ENCODE measurements at regions not wholly inside any gene's neighbourhood (a gene's known extent, or its start where the extent isn't known, plus 50 kb on each side); places are given as distances from the start of the nearest gene placed in this dataset.

DNA sequence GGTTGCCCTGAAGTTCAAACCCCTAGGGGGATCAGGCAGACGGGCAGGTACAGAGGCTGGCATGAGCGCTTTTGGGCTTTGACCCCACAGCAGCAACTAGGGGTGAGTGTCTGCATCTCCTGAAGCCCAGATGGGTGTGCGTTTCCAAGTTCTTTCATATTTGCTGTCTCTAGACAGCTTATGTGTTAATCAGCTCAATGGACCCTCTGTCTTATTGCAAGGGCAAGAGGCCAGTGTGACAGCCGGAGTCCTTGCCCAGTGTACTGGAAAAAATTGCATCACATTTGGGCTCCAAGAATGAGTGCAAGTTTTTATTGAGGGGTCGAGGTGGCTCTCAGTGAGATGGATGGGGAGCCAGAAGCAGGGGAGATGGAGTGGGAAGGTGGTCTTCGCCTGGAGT lies 1863.7 kb upstream of the RAG2 start (continued):
- TF ChIP-seq ZSCAN20 (CRISPR knock-in tag; IDR thresholded peaks at IDR 0.05; ENCODE audit: borderline replicate concordance) (no peak), ZNF784 (CRISPR knock-in tag; IDR thresholded peaks at IDR 0.05; ENCODE audit: borderline replicate concordance) (no peak), MTA3 (CRISPR knock-in tag; IDR thresholded peaks at IDR 0.05) (no peak)
- TF ChIP-seq, protein P1, sequence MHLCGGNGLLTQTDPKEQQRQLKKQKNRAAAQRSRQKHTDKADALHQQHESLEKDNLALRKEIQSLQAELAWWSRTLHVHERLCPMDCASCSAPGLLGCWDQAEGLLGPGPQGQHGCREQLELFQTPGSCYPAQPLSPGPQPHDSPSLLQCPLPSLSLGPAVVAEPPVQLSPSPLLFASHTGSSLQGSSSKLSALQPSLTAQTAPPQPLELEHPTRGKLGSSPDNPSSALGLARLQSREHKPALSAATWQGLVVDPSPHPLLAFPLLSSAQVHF (CRISPR knock-in tag; IDR thresholded peaks at IDR 0.05), result no peak

- intact Hi-C loops (cut with micrococcal nuclease; ENCODE audit: unreplicated experiment) (no loop called here), in situ Hi-C loops (cut with HindIII; ENCODE audit: extremely low pct_ligation_motif_present, low pct_unique_long_range_greater_than_20kb) (no loop called here)
- TF ChIP-seq KDM5A (IDR thresholded peaks at IDR 0.05; ENCODE audit: borderline replicate concordance, low read length) (no peak), SYNCRIP (IDR thresholded peaks at IDR 0.05; ENCODE audit: insufficient read depth, low read depth, low read length) (no peak), NFE2L2 (IDR thresholded peaks at IDR 0.05; ENCODE audit: low read length) (no peak), ZNF354B (CRISPR knock-in tag; IDR thresholded peaks at IDR 0.05) (no peak), EZH2 (conservative IDR thresholded peaks at IDR 0.05; ENCODE audit: low read depth, low read length) (no peak), ZMAT3 (CRISPR knock-in tag; conservative IDR thresholded peaks at IDR 0.05) (no peak), ZFP90 (CRISPR knock-in tag; IDR thresholded peaks at IDR 0.05; ENCODE audit: borderline replicate concordance) (no peak), TAF1 (CRISPR knock-in tag; IDR thresholded peaks at IDR 0.05) (no peak), ZNF788 (CRISPR knock-in tag; IDR thresholded peaks at IDR 0.05; ENCODE audit: borderline replicate concordance) (no peak), ZNF773 (CRISPR knock-in tag; IDR thresholded peaks at IDR 0.05; ENCODE audit: borderline replicate concordance) (no peak), PRDM15 (CRISPR knock-in tag; IDR thresholded peaks at IDR 0.05) (no peak), RBM39 (IDR thresholded peaks at IDR 0.05; ENCODE audit: low read depth, low read length, poor library complexity, severe bottlenecking) (no peak)
- TF ChIP-seq, protein P2, sequence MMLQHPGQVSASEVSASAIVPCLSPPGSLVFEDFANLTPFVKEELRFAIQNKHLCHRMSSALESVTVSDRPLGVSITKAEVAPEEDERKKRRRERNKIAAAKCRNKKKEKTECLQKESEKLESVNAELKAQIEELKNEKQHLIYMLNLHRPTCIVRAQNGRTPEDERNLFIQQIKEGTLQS (CRISPR knock-in tag; IDR thresholded peaks at IDR 0.05), result no peak
- TF ChIP-seq, protein P3, sequence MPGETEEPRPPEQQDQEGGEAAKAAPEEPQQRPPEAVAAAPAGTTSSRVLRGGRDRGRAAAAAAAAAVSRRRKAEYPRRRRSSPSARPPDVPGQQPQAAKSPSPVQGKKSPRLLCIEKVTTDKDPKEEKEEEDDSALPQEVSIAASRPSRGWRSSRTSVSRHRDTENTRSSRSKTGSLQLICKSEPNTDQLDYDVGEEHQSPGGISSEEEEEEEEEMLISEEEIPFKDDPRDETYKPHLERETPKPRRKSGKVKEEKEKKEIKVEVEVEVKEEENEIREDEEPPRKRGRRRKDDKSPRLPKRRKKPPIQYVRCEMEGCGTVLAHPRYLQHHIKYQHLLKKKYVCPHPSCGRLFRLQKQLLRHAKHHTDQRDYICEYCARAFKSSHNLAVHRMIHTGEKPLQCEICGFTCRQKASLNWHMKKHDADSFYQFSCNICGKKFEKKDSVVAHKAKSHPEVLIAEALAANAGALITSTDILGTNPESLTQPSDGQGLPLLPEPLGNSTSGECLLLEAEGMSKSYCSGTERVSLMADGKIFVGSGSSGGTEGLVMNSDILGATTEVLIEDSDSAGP (CRISPR knock-in tag; IDR thresholded peaks at IDR 0.05; ENCODE audit: borderline replicate concordance), result no peak
- Histone ChIP-seq H3K79me2 (ENCODE audit: insufficient read depth, low read length) (no peaks in the 10 kb centered on the region), H2AFZ (ENCODE audit: low read length) (no peak overlapping the region), H3K36me3 (replicated peaks in 1 of 2; ENCODE audit: control insufficient read depth in 1 of 2, insufficient read depth in 2 of 2, low read length in 2 of 2) (no peaks in the 10 kb centered on the region), H3K9me3 (ENCODE audit: low read length) (peaks cover 61% of the 10 kb centered on the region), H3K4me3 (replicated peaks in 1 of 3; ENCODE audit: insufficient read depth in 1 of 3, low read depth in 2 of 3, low read length in 3 of 3) (no peak overlapping the region), H3K27ac (ENCODE audit: extremely low read length, insufficient read depth, low read length) (no peak overlapping the region), H3K4me1 (ENCODE audit: insufficient read depth, low read length) (no peaks in the 10 kb centered on the region), H3K27me3 (ENCODE audit: control insufficient read depth in 1 of 2, insufficient read depth in 2 of 2, low read length in 2 of 2) (no peaks in the 10 kb centered on the region), H3K4me2 (ENCODE audit: low read depth, low read length) (no peak overlapping the region), H4K20me1 (ENCODE audit: insufficient read depth, low read length) (no peaks in the 10 kb centered on the region), H3K9ac (ENCODE audit: insufficient read depth, low read depth, low read length) (no peak overlapping the region)
- DNase-seq (ENCODE audit: low spot score) (no peak), ATAC-seq (no peak), FAIRE-seq (no peak)
- ChIA-PET CTCF (ENCODE audit: low intra/inter-chr PET ratio, low total read pairs) (no interaction called here), POLR2A (no interaction called here)
- WGBS (ENCODE audit: low lambda C conversion rate), result 0% methylated on average over 2 of the region's 2 CpGs
- BruUV-seq (replicated peaks), result no TSS peak
These were observed 1862.9 kb upstream of the RAG2 start for GRCh38 chr11:38460896-38461295.

Measured in HepG2 (cell line).